Right ventricle myocardium inferior (tissue), 1 donor: ENCODE measurements at regions not wholly inside any gene's neighbourhood (a gene's known extent, or its start where the extent isn't known, plus 50 kb on each side); places are given as distances from the start of the nearest gene placed in this dataset.

Experiments used
- ATAC-seq: fragments of 200-7000 bp; cut with Tn5 transposase; one replicate; pipeline ENCODE4 v1.9.1; 2020; ENCODE audit warnings: mild to moderate bottlenecking, moderate library complexity
- DNase-seq: peaks from one replicate; pipeline ENCODE4 v3.0.0; 2021; ENCODE audit errors: missing footprints
- intact Hi-C: fragments of 100-400 bp; cut with DNase I; formaldehyde crosslinking; loops from one replicate; pipeline ENCODE4 v1.11.0; 2022
- donor health status: DM: no; HTN: yes; CAD: no; lungs with severe emphysema.

DNA sequence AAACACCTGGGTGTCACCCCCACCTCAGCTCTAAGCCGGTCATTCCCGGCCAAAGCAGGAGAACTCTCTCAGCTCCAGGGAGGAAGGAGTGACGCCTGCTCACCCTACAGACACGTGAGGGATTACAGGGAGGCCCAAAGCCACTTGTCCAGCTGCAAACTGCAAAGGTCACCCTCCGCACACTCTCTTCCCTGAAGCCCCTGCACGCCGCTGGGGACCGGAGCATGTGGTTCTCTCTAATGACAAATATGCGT, 108.0 kb upstream of the ID2 start:
- DNase-seq, result no peak
- no peak for ATAC-seq
- intact Hi-C loops, result no loop called here

DNA sequence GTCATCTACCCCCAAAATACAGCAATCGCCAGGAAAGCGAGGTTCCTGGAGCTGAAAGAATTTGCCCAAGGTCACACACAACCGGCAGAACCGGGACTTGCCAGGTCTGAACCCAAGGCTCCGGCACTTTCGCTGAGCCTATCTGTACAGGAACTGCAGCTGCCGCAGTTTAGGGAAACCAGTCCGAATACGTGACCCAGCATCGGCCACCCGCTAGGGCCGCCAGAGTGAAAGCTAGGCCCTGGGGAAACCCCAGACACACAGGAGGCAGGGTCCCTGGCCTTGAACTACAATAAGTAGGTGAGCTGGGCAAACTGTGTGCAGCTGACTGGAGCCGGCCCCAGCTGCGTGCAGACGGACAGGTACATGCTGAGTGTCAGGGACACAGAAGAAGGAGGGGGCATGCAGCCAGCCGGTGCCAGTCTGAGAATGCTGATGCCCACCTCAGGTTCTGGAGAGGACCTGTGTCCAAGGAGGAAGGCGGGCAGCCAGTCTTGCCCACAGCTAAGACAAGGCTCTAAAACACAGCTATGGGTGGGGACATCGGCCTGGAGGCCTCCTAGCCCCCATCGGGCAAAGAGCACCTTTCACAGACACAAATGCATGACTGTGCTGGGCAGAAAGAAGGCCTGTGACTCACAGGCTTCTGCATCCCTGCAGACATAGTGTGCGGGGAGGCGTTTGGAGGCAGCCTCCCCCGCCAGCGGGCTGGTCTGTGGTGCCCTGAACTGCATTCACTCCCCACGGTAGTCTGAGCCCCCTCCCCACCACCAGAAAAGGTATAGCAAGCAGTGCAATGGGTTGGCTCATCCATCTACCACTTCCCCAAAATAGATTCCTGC, 107.4 kb upstream of the ID2 start:
- DNase-seq (no peak), ATAC-seq (no peak)
- intact Hi-C loops, result no loop called here

DNA sequence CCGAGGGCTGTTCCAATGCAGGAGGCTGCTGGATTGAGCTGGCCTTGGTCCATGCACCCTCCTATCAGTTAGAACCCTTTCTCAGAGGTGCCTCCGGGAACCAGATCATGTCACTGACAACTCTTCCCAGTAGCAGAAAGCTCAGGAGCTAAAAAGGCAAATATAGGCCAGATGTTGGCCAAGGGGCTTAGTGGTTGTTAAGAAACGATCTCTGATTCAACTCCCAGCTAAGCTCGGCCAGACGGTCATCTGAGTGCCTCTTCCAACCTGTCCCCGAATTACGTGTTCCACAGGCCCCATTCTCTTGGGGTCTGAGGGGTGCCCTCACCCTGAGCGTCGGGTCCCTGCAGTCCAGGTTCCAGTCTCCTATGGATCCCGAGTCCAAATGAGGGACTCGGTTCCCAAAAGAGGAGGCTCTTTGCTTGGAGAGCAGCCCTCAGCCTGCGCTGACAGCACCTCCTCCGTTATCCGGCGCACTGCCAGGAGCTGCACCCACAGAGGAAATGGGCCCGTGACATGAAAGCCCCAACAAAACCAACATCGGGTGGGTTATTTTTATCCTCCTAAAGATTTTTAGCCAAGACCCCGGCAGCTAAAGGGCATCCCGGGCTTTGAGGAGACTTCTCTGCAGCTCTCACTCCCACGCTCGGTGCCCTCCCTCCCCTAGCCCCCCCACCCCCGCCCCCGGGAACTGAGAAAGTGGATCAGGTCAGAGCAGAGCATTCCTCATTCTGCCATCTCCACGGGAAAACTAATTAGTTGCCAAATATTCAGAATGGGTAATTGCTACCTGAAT, 106.6 kb upstream of the ID2 start:
- intact Hi-C loops, result no loop called here
- DNase-seq, result no peak
- ATAC-seq, result peak; percentile 6

DNA sequence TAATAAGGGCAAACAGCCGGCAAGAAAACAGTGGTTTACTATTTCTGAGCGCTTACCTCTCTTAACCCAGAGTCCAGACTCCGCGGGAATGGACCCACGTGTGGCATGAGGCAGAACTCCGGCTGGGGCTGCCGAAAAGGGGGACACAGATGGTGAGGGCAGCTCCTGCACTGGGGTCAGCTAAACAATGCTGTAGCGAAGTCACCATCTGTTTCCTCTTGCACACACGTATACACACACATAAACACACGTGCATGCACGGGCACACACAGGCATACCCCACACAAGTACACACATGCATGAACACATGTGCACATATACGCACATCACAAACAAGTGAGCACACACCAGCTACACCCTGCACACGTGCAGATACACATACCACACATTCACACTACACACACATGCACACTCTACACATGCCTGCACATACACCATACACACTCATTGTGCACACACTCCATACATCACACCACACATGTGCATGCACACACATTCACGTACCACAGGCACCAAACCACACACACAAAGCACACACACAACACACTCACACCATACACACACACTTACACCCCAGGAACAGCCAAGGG, 105.9 kb upstream of the ID2 start:
- no peak for DNase-seq
- intact Hi-C loops, result no loop called here
- ATAC-seq, result no peak

DNA sequence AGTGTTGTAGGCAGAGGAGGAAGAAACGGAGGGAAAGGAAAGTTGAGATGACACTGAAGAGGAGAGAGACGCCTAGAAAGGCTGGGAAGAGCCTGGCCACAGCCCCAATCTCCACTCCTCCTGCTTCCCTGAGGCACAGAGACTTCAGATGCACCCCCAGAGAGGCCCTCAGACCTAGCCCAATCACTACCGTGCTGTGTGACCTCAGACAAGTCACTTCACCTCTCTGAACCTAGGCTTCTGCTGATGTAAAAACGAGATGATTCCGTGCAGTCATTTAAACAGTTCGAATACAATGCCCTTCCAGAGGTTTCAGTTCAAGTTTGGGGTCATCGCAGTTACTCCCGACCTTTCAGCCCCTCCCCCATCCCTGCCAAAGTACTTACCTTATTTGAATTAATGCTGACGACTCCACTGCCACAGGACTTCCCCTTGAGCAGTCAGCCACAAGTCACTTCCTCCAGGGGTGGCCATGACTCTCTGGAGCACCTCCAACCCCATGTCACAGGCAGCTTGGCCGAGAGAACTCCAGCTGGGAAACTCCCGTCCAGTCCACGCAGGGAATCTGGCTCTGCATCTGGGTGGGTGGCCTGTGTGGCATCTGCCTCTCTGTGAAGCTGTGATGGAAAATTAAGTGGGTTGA, 105.2 kb upstream of the ID2 start:
- ATAC-seq, result no peak
- intact Hi-C loops, result no loop called here
- no peak for DNase-seq

DNA sequence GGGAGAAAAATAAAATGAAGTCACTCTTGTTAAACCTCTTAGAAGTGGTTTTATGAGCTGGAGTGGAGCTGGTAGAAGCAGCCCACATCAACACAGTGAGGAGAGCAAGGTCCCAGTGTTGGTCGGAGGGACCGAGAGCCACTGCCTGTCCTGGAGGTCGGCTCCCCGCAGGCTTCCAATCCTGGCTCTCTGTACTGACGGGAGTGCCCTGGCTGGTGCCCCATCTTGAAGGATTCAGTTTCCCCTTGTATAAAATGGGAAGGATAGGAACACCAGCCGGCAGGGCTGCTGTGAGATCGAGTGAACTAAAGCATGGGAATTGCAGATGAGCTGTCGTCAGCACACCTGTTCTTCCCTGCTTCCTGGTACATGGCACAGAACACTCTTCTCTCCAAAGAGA, 104.3 kb upstream of the ID2 start:
- intact Hi-C loops, result no loop called here
- no peak for DNase-seq
- no peak for ATAC-seq

DNA sequence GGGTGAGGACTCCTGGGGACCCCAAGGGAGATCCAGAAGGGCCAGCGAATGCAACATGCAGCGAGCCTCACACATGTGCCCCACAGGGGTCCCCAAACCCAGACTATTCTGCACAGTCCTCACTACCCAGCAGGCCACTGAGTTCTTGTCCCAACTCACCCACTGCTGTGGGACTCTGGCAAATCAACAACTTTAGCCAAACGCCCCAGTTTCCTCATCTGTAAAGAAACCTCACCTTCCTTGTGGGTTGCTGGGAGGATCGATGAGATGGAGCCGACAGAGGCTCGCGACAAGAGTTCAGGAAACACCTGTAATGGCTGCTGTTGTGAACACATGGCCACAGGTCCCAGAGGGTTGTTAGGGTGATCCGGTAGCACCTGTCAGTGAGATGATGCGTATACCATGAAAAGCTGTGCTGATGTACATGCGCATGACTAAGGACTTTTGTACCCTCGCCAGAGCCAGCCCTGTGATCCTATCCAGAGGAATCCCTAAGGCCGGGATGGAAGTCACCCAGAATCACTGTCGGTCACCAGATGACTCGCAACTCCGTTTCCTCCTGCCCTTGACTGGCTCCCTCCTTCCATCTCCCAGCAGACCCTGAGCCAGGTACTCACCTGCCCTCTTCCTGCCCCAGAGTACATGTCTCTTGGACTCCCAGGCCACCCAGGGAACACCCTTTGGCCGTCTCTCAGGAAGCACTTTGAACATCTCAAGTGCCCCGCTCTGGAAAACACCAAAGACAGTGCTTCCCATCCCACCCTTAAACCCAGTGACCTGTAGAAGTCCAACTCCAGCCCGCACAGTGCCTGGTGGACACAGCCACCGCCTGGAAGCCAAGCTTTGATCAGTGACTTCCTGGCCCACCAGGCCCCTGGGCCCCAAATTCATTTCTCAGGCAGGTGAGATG, 103.3 kb upstream of the ID2 start:
- DNase-seq (no peak), ATAC-seq (no peak)
- intact Hi-C loops, result no loop called here

DNA sequence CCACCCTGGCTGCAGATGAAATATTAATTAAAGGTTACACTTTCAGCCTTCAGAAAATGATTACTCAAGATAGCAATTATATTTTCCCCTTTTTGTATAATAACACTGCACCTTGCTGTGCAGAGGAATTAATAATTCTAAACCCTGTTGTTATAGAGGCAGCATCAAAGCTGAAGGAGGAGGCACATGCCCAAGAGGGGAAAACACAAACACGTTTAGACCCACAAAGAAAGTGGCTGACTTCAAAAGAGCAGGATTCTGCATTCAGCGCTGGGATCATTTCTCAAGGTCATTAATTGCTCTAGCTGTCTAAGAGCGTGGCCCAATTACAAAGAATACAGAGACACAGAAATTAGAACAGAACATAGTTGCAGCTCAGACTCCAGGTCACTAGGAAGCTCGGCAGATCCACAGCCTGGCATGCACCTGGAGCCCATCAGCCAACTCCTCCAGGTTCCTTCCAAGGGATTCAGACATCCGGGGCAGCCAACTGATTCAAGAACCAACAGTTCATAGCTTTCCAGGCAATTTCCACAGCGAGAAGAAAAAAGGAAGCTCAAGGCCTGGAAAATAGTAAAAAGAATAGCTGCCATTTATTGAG, 102.3 kb upstream of the ID2 start:
- ATAC-seq (no peak), DNase-seq (no peak)
- intact Hi-C loops, result no loop called here

DNA sequence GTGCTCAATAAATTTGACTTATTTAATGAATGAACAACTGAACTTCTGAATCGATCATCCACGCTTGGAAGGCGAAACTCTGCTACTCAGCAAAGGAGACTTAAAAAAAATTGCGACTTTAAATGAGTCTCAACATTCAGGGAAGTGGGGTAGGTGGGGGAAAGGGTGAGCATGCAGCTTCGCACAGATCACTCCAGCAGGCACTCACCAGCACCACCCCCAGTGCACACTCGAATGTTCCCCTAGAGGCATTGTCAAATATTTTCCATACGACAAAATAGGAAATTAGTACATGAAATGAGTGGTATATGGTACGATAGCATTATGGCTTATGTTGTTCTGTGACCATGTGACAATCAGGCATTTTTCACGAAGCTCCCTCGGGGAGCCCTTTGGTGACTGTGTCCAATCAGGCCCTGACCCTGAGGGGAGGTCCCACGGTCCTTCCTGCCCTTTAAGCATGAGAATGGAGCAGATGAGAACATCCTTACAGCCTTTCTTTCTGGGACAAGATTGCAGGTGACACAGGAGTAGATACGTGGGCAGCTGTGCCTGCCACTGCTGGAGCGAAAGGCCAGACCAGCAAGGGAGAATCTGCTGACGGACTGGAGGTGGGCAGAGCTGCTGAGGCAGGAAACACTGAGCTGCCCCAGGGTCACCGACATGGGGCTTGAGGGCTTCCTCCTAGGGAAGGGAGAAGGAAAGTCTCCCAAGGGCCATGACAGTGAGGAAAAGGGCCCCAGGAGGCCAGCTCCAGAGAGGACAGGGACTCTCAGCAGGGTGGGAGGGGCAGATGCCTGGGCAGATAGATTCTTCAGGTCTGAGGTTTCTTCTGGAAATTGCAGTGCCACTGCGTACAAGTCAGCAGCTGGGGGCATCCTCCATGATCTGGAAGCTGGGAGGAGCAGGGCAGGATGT, 101.3 kb upstream of the ID2 start:
- ATAC-seq (no peak), DNase-seq (no peak)
- intact Hi-C loops, result no loop called here

DNA sequence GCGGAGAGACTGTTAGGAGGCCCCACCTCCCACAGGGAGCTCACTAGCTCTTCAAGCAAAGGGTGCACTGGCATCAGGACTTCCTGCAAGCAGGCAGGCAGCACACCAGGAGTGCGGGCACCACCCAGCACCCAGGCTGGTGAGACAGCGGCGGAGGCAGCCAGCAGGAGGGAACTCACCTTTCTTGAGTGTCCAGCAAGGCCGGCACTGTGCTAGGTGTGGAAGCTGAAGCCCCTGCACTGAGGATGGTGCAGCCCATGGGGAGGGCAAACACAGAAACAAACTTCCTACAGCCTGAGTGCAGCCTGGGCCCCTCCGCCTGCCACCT, 100.7 kb upstream of the ID2 start:
- DNase-seq (no peak), ATAC-seq (no peak)
- intact Hi-C loops, result no loop called here

DNA sequence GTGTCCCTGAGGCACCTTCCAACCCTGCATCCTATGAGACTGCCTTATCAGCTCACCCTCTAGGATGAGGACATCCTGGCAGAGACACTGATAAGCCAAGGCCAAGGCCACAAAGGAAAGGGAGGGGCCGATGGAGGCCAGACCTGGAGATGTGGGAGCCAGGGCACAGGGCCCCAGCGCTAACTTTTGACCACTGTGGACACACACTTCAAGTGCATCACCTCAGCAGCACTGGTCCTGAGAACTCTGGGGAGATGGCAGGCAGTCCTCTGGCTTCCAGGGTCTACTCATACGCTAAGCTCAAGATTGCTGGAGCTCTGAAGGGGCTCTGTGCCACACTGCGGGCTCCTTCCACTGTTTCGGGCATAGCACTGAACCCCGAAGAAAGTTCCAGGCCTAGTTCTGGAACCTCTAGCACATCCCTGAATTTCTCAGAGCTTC, 100.2 kb upstream of the ID2 start:
- no peak for DNase-seq
- intact Hi-C loops, result loop anchor here (2.0 kb wide), 1 partner anchor 97 kb away; no protein-coding TSS in a partner anchor
- ATAC-seq, result no peak

DNA sequence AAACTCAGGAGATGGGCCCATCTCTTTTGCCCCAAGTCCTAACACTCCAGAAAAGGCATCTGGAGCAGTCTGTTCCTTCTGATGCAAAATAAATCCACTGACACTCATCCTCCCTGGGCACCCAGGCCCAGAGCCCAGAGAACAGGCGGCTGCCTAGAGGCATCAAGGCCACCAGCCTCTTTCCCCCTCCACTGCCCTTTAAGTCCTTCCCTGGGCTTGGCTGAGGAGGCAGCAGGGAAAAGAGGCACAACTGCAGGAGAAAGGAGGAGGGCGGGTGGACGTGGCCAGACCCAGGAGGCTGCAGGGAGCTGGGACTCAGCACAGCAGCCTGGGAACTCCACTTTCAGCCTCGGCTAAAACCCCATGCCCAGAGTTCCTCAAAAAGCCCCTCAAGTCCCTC, 99.7 kb upstream of the ID2 start:
- ATAC-seq (no peak), DNase-seq (no peak)
- intact Hi-C loops, result loop anchor here (2.0 kb wide), 1 partner anchor 97 kb away; no protein-coding TSS in a partner anchor

DNA sequence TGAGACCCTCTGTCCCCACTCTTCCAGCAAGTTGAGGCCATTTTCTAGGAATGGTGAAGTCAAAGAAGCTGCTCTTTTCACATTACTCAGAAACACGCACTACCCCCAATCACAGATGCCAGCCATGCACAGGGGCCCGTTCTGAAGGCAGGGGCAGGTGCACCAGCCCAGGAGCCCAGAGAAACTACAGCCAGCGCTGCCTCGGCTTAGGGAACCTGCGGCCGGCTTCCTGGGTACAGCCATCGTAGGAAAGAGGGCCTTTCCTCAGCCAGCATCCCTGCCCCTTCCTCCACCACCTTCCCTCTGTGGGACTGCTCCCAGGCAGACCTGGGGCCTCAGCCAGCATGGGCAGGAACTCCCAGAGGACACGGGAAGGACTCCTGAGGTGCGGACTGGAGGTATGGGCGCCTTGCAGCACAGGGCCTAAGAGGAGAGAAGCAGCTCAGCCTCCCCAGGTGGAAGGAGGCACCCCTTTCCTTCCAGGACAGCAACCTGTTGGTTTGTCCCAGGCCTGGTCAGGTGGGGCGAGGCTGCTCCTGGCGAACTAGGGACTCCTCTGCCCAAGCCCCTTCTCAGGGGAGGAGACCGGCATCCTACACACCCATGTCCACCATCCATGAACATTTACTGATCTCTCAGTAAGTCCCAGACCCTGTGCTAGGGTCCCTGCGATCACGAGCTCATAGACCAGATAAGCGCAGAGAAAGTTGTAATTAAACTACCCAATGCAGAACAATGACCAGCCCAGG, 99.0 kb upstream of the ID2 start:
- ATAC-seq (no peak), DNase-seq (no peak)
- intact Hi-C loops, result loop anchor here (2.0 kb wide), 1 partner anchor 96 kb away; no protein-coding TSS in a partner anchor

DNA sequence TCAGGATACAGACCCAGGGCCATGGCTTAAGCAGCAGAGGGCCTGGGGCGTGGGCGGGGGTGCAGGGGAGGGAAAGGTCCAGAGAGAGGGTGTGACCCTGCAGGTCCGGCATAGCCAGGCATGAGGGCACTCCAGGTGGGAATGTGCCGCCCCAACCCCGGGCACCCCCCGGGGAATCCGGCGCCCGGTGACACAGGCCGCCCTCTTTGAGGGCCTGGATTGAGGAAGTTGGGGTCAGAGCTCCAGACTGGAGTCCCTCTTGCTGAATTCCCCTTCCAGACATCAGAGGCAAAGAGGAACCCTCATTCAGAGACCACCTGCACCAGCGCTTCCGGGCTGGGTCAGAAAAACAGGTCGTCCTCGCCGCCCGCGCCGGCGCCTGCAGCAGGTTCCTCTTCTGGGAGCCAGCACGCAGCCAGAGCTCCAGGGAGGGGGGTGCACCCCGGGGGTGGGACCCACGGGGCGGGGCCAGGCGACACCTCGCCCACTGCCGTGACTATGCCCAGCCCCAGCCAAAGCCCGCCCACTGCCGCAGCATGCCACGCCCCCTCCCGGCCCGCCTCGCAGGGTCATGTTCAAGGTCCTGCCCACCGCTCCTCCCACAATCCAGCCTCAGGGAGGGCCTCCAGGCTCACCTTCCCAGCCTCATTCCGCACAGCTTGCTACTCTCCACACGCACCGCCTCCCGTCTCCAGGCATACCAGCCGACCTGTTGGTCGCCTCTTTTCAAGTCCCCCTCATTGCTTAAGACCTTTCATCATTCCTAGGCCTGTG, 98.3 kb upstream of the ID2 start:
- intact Hi-C loops, result loop anchor here (2.0 kb wide), 1 partner anchor 95 kb away; no protein-coding TSS in a partner anchor
- peak; percentile 98 for DNase-seq
- peak; percentile 96 for ATAC-seq

DNA sequence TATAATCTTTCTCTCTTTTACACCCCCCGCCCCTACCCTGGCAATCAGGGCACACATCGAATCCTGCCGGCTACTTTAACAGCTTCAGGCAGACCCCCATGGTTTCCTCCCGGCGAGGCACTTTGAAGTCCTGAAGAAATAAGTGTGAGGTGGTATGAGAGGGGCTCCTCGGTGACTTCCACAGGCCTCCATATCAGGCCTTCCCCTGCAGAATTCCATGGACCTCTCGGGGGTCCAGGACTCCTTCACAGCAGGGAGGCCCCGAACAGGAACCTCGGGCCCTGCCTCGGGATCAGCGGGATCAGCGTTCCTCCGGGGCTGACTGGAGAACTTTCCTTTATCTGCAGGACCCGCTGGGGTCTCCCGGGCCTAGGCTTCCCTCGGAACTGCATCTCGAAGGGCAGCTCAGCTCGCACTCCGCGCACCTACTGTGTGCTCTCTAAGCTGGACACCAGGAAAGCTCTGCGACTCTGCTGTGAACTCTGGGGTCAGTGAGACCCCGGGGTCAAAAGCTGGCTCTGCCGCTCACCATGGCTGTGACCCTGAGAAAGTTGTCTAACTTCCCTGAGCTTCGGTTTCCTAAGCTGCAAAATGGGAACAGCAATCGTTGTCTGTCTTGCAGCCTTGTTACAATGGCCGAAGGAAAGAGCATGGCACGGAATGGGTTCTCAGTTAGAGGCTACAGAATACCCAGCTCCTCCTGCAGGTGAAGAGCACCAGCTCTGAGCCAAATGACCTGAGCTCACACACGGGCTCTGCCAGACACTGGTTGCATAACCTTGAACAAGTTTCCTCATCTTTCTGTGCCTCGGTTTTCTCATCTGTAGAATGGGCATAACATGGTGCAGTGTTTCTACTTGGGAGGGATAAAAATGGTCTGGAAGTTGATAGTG, 97.4 kb upstream of the ID2 start:
- ATAC-seq (no peak), DNase-seq (no peak)
- intact Hi-C loops, result no loop called here
